HG02610 (cell line): ENCODE measurements at regions not wholly inside any gene's neighbourhood (a gene's known extent, or its start where the extent isn't known, plus 50 kb on each side); places are given as distances from the start of the nearest gene placed in this dataset.
"Not testable (repeated sequence)": the region's sequence is repeated elsewhere in the genome, so short reads cannot be mapped to it uniquely, and the experiment has no call there.

Experiments
- ATAC-seq: cut with Tn5 transposase; IDR thresholded peaks from one replicate; pipeline ENCODE4 v1.9.1; 2021; ENCODE audit warnings: mild to moderate bottlenecking, moderate library complexity; ENCODE audit not compliant: unreplicated experiment

GRCh38 chr14:49159081-49159480, 427.1 kb downstream of the RPS29 start:
- ATAC-seq, result no peak

GRCh38 chr14:49139593-49139992, 446.6 kb downstream of the RPS29 start:
- ATAC-seq, result no peak

- no peak for ATAC-seq
Measured at GRCh38 chr14:49134940-49135339, 451.2 kb downstream of the RPS29 start.

GRCh38 chr14:49121246-49121645, 464.9 kb downstream of the RPS29 start:
- no peak for ATAC-seq

- no peak for ATAC-seq
Measured at GRCh38 chr14:49114161-49114893, 471.9 kb downstream of the RPS29 start.

GRCh38 chr14:49106741-49107667, 479.2 kb downstream of the RPS29 start:
- ATAC-seq, result no peak

- ATAC-seq, result no peak
Measured at GRCh38 chr14:49105956-49106355, 480.2 kb downstream of the RPS29 start.

GRCh38 chr14:49105512-49105911, 480.7 kb downstream of the RPS29 start:
- no peak for ATAC-seq

GRCh38 chr14:49092345-49092744, 493.8 kb downstream of the RPS29 start:
- ATAC-seq, result no peak

GRCh38 chr14:49089107-49089506, 497.1 kb downstream of the RPS29 start:
- ATAC-seq, result no peak

- ATAC-seq, result not testable (repeated sequence)
Measured at GRCh38 chr14:49073292-49073691, 512.9 kb downstream of the RPS29 start.

- no peak for ATAC-seq
Measured at GRCh38 chr14:49058511-49058910, 527.7 kb downstream of the RPS29 start.

GRCh38 chr14:49057838-49058510, 528.2 kb downstream of the RPS29 start:
- ATAC-seq, result no peak

GRCh38 chr14:49056021-49056420, 530.2 kb downstream of the RPS29 start:
- no peak for ATAC-seq

GRCh38 chr14:49052521-49052920, 533.7 kb downstream of the RPS29 start:
- ATAC-seq, result no peak

GRCh38 chr14:49051328-49052060, 534.7 kb downstream of the RPS29 start:
- no peak for ATAC-seq

- no peak for ATAC-seq
Measured at GRCh38 chr14:49050822-49051221, 535.4 kb downstream of the RPS29 start.

- ATAC-seq, result no peak
Measured at GRCh38 chr14:49049711-49050110, 536.5 kb downstream of the RPS29 start.

- ATAC-seq, result no peak
Measured at GRCh38 chr14:49044981-49045380, 541.2 kb downstream of the RPS29 start.

GRCh38 chr14:49036984-49037516, 549.1 kb downstream of the RPS29 start:
- ATAC-seq, result no peak
